ENCODE measurements at regions not wholly inside any gene's neighbourhood (a gene's known extent, or its start where the extent isn't known, plus 50 kb on each side); places are given as distances from the start of the nearest gene placed in this dataset.

- no peak overlapping the region for H3K4me3 ChIP-seq (ENCODE audit: low read length)
- no peak for DNase-seq (ENCODE audit: low read depth)
- TF ChIP-seq CTCF (conservative IDR thresholded peaks at IDR 0.05; ENCODE audit: low read depth, low read length): no peak
Observed at GRCh38 chr13:77827332-77827731, 91.3 kb downstream of the EDNRB start.

- no peak for DNase-seq (ENCODE audit: low read depth)
- no peak for TF ChIP-seq CTCF (conservative IDR thresholded peaks at IDR 0.05; ENCODE audit: low read depth, low read length)
Observed at GRCh38 chr13:77820431-77821149, 98.0 kb downstream of the EDNRB start.

GRCh38 chr13:77817521-77817920 is 101.1 kb downstream of the EDNRB start:
- no peak for DNase-seq (ENCODE audit: low read depth)
- no peak overlapping the region for H3K4me3 ChIP-seq (ENCODE audit: low read length)
- no peak for TF ChIP-seq CTCF (conservative IDR thresholded peaks at IDR 0.05; ENCODE audit: low read depth, low read length)

More at GRCh38 chr13:77820431-77821149, 98.0 kb downstream of the EDNRB start:
- H3K4me3 ChIP-seq (ENCODE audit: low read length): no peak overlapping the region

GRCh38 chr13:77815330-77815729 is 103.3 kb downstream of the EDNRB start:
- no peak for TF ChIP-seq CTCF (conservative IDR thresholded peaks at IDR 0.05; ENCODE audit: low read depth, low read length)
- no peak for DNase-seq (ENCODE audit: low read depth)
- no peak overlapping the region for H3K4me3 ChIP-seq (ENCODE audit: low read length)

All from retinal pigment epithelial cell (primary cell).